WTC11 (cell line): ENCODE measurements at regions not wholly inside any gene's neighbourhood (a gene's known extent, or its start where the extent isn't known, plus 50 kb on each side); places are given as distances from the start of the nearest gene placed in this dataset.
"Not testable (repeated sequence)": the region's sequence is repeated elsewhere in the genome, so short reads cannot be mapped to it uniquely, and the experiment has no call there.

ENCODE experiments used
- CREB1 ChIP-seq: sonication (generic); formaldehyde crosslinking; IDR thresholded peaks from 2 replicates; pipeline ENCODE4 v1.8.0; 2023; ENCODE audit warnings: mild to moderate bottlenecking, missing genetic modification reagents
- GABPB1 ChIP-seq: sonication (generic); formaldehyde crosslinking; IDR thresholded peaks from 2 replicates; pipeline ENCODE4 v1.8.1; 2023; ENCODE audit warnings: mild to moderate bottlenecking, missing genetic modification reagents
- NFE2L1 ChIP-seq: sonication (generic); formaldehyde crosslinking; IDR thresholded peaks from 2 replicates; pipeline ENCODE4 v1.8.1; 2023; ENCODE audit warnings: missing genetic modification reagents
- ZNF138 ChIP-seq: sonication (generic); formaldehyde crosslinking; conservative IDR thresholded peaks from 2 replicates; pipeline ENCODE4 v1.8.1; 2022; ENCODE audit warnings: mild to moderate bottlenecking, moderate library complexity, missing genetic modification reagents
- ZNF671 ChIP-seq: fragments of 250-450 bp; sonication (Bioruptor Pico); IDR thresholded peaks from 2 replicates; pipeline ENCODE4 v1.8.0; 2021; ENCODE audit warnings: mild to moderate bottlenecking
- TF ChIP-seq, protein P1 (sequence below): fragments of 200-600 bp; IDR thresholded peaks from 2 replicates; pipeline ENCODE4 v1.8.0; 2022; ENCODE audit warnings: antibody characterized with exemption
- TF ChIP-seq, protein P2 (sequence below): sonication (generic); formaldehyde crosslinking; conservative IDR thresholded peaks from 2 replicates; pipeline ENCODE4 v1.8.1; 2023; ENCODE audit warnings: mild to moderate bottlenecking, low read depth, missing genetic modification reagents, moderate library complexity
- TF ChIP-seq, protein P3 (sequence below): sonication (generic); formaldehyde crosslinking; IDR thresholded peaks from 2 replicates; pipeline ENCODE4 v1.8.1; 2022; ENCODE audit warnings: mild to moderate bottlenecking, moderate library complexity, missing genetic modification reagents
- TF ChIP-seq, protein P4 (sequence below): sonication (generic); formaldehyde crosslinking; IDR thresholded peaks from 2 replicates; pipeline ENCODE4 v1.8.1; 2023; ENCODE audit warnings: mild to moderate bottlenecking, missing genetic modification reagents, moderate library complexity

DNA sequence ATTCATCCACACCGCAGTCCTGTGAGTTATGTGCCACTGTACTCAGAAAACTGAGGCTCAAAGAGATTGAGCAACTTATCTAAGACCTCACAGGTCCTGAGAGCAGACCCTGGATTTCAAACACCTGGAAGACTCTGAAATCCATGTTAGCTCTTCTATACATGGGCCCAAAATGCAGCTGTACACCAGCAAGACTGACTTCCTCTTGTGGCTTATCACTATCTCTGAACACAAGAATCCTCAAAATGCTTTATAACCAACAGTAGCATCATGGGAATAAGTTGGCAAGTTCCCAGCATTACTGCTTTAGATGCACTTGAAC is 188.6 kb downstream of the FOXD4L6 start:
- TF ChIP-seq, protein P1, sequence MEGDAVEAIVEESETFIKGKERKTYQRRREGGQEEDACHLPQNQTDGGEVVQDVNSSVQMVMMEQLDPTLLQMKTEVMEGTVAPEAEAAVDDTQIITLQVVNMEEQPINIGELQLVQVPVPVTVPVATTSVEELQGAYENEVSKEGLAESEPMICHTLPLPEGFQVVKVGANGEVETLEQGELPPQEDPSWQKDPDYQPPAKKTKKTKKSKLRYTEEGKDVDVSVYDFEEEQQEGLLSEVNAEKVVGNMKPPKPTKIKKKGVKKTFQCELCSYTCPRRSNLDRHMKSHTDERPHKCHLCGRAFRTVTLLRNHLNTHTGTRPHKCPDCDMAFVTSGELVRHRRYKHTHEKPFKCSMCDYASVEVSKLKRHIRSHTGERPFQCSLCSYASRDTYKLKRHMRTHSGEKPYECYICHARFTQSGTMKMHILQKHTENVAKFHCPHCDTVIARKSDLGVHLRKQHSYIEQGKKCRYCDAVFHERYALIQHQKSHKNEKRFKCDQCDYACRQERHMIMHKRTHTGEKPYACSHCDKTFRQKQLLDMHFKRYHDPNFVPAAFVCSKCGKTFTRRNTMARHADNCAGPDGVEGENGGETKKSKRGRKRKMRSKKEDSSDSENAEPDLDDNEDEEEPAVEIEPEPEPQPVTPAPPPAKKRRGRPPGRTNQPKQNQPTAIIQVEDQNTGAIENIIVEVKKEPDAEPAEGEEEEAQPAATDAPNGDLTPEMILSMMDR, result not testable (repeated sequence)
- TF ChIP-seq, protein P2, sequence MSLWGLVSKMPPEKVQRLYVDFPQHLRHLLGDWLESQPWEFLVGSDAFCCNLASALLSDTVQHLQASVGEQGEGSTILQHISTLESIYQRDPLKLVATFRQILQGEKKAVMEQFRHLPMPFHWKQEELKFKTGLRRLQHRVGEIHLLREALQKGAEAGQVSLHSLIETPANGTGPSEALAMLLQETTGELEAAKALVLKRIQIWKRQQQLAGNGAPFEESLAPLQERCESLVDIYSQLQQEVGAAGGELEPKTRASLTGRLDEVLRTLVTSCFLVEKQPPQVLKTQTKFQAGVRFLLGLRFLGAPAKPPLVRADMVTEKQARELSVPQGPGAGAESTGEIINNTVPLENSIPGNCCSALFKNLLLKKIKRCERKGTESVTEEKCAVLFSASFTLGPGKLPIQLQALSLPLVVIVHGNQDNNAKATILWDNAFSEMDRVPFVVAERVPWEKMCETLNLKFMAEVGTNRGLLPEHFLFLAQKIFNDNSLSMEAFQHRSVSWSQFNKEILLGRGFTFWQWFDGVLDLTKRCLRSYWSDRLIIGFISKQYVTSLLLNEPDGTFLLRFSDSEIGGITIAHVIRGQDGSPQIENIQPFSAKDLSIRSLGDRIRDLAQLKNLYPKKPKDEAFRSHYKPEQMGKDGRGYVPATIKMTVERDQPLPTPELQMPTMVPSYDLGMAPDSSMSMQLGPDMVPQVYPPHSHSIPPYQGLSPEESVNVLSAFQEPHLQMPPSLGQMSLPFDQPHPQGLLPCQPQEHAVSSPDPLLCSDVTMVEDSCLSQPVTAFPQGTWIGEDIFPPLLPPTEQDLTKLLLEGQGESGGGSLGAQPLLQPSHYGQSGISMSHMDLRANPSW (CRISPR knock-in tag), result not testable (repeated sequence)
- not testable (repeated sequence) for TF ChIP-seq GABPB1 (CRISPR knock-in tag); ZNF671; NFE2L1; CREB1; ZNF138 (CRISPR knock-in tag)
- TF ChIP-seq, protein P3, sequence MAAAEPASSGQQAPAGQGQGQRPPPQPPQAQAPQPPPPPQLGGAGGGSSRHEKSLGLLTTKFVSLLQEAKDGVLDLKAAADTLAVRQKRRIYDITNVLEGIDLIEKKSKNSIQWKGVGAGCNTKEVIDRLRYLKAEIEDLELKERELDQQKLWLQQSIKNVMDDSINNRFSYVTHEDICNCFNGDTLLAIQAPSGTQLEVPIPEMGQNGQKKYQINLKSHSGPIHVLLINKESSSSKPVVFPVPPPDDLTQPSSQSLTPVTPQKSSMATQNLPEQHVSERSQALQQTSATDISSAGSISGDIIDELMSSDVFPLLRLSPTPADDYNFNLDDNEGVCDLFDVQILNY (CRISPR knock-in tag), result not testable (repeated sequence)
- TF ChIP-seq, protein P4, sequence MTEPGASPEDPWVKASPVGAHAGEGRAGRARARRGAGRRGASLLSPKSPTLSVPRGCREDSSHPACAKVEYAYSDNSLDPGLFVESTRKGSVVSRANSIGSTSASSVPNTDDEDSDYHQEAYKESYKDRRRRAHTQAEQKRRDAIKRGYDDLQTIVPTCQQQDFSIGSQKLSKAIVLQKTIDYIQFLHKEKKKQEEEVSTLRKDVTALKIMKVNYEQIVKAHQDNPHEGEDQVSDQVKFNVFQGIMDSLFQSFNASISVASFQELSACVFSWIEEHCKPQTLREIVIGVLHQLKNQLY (CRISPR knock-in tag), result not testable (repeated sequence)
